Endodermal cell (in vitro differentiated cells): ENCODE measurements at regions not wholly inside any gene's neighbourhood (a gene's known extent, or its start where the extent isn't known, plus 50 kb on each side); places are given as distances from the start of the nearest gene placed in this dataset.

Source experiments
- DNase-seq: peaks from one replicate; pipeline ENCODE4 v3.0.0-alpha.2; 2017
- H3K27ac ChIP-seq: 2 replicates; pipeline ENCODE4 v1.5.1; 2013; ENCODE audit warnings: mild to moderate bottlenecking, low read depth, low read length, moderate library complexity
- H3K27me3 ChIP-seq: 2 replicates; pipeline ENCODE4 v1.6.1; 2013; ENCODE audit warnings: mild to moderate bottlenecking, low read length, moderate library complexity; ENCODE audit not compliant: insufficient read depth, control insufficient read depth, poor library complexity, severe bottlenecking
- H3K36me3 ChIP-seq: 2 replicates; pipeline ENCODE4 v1.7.0; 2013; ENCODE audit warnings: mild to moderate bottlenecking, low read length, moderate library complexity; ENCODE audit not compliant: control insufficient read depth, insufficient read depth
- H3K4me1 ChIP-seq: one replicate; pipeline ENCODE4 v1.7.0; 2013; ENCODE audit warnings: low read length; ENCODE audit not compliant: control insufficient read depth, insufficient read depth
- H3K4me3 ChIP-seq: 2 replicates; pipeline ENCODE4 v1.5.1; 2013; ENCODE audit warnings: mild to moderate bottlenecking, low read length, moderate library complexity
- H3K9ac ChIP-seq: 2 replicates; pipeline ENCODE4 v1.6.1; 2013; ENCODE audit warnings: mild to moderate bottlenecking, low read length, moderate library complexity; ENCODE audit not compliant: poor library complexity, severe bottlenecking; ENCODE audit errors: extremely low read depth
- H3K9me3 ChIP-seq: 2 replicates; pipeline ENCODE4 v1.6.1; 2013; ENCODE audit warnings: mild to moderate bottlenecking, low read length, moderate library complexity; ENCODE audit not compliant: control insufficient read depth
- H3K27ac Mint-ChIP-seq: 2 replicates; pipeline ENCODE4 v1.8.0; 2020; ENCODE audit warnings: mixed read lengths
- H3K27me3 Mint-ChIP-seq: 2 replicates; pipeline ENCODE4 v1.8.0; 2021; ENCODE audit warnings: mild to moderate bottlenecking, mixed read lengths; ENCODE audit not compliant: insufficient read depth
- H3K36me3 Mint-ChIP-seq: 2 replicates; pipeline ENCODE4 v1.8.0; 2020; ENCODE audit warnings: low read depth, mixed read lengths
- H3K4me1 Mint-ChIP-seq: 2 replicates; pipeline ENCODE4 v1.8.0; 2020; ENCODE audit warnings: mixed read lengths
- H3K4me3 Mint-ChIP-seq: 2 replicates; pipeline ENCODE4 v1.8.0; 2020; ENCODE audit warnings: mild to moderate bottlenecking, moderate library complexity, mixed read lengths
- H3K9me3 Mint-ChIP-seq: 2 replicates; pipeline ENCODE4 v1.8.0; 2020; ENCODE audit warnings: mild to moderate bottlenecking, mixed read lengths
- WGBS, 2 experiments: methylation state at CpG; one replicate each; pipeline versions ENCODE4 v1.1.5 to v1.1.7; 2013; ENCODE audit warnings: missing lambda C conversion rate in 2 of 2, mixed read lengths in 1 of 2; ENCODE audit not compliant: insufficient coverage in 1 of 2, insufficient read length in 1 of 2; 5-methylcytosine and 5-hydroxymethylcytosine counted together
- TF ChIP-seq, protein P1 (sequence below): fragments of 200-600 bp; sonication (generic); conservative IDR thresholded peaks from 2 replicates; pipeline ENCODE4 v1.5.0; 2021; ENCODE audit warnings: antibody characterized with exemption, mild to moderate bottlenecking

DNA sequence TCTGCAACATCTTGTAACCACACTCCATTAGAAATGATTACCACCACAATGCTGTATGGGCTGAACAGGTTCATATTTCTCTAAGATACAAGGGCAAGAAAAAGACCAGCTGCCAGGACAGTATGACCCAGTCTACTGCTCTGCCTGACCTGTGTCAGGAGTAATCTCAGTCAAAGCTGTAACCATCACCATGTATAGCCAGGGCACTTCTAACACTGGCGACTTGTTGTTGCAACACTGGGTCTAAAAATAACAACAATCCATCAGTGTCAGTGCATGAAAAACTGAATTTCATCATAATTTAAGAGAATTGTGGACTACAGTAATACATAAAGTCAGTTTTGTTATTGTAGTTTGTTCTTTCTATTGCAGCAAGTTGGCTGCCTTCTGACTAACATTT lies 738.6 kb upstream of the ADGRB3 start:
- Histone ChIP-seq H3K36me3 (no peaks in the 10 kb centered on the region), H3K9me3 (peaks cover 7% of the 10 kb centered on the region), H3K4me3 (no peak overlapping the region), H3K27ac (no peak overlapping the region), H3K4me1 (no peaks in the 10 kb centered on the region), H3K27me3 (no peaks in the 10 kb centered on the region), H3K9ac (no peak overlapping the region)
- Mint-ChIP-seq H3K36me3 (no peaks in the 10 kb centered on the region), H3K4me1 (peaks cover 8% of the 10 kb centered on the region), H3K4me3 (no peak overlapping the region), H3K9me3 (peaks cover 9% of the 10 kb centered on the region), H3K27ac (no peak overlapping the region), H3K27me3 (no peaks in the 10 kb centered on the region)
- DNase-seq: no peak
- TF ChIP-seq, protein P1, sequence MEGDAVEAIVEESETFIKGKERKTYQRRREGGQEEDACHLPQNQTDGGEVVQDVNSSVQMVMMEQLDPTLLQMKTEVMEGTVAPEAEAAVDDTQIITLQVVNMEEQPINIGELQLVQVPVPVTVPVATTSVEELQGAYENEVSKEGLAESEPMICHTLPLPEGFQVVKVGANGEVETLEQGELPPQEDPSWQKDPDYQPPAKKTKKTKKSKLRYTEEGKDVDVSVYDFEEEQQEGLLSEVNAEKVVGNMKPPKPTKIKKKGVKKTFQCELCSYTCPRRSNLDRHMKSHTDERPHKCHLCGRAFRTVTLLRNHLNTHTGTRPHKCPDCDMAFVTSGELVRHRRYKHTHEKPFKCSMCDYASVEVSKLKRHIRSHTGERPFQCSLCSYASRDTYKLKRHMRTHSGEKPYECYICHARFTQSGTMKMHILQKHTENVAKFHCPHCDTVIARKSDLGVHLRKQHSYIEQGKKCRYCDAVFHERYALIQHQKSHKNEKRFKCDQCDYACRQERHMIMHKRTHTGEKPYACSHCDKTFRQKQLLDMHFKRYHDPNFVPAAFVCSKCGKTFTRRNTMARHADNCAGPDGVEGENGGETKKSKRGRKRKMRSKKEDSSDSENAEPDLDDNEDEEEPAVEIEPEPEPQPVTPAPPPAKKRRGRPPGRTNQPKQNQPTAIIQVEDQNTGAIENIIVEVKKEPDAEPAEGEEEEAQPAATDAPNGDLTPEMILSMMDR: no peak
- 50% methylated on average over 1 of the region's 1 CpG for WGBS, 2 experiments

DNA sequence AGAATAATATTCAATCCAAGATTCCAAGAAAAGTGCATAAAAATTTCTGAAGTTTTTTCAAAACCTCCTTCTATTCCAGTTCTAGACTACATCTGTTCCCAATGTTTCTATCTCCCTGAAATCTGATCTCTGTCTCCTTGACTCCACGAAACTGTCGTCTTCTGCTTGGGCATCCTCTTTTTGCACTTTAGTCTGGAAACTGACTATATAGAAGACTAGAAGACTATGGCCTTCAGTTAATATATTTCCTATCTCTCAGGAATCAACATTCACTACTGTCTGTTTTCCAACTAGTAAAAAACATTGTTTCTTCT lies 745.4 kb upstream of the ADGRB3 start:
- no peaks in the 10 kb centered on the region for H3K27me3 Mint-ChIP-seq

DNA sequence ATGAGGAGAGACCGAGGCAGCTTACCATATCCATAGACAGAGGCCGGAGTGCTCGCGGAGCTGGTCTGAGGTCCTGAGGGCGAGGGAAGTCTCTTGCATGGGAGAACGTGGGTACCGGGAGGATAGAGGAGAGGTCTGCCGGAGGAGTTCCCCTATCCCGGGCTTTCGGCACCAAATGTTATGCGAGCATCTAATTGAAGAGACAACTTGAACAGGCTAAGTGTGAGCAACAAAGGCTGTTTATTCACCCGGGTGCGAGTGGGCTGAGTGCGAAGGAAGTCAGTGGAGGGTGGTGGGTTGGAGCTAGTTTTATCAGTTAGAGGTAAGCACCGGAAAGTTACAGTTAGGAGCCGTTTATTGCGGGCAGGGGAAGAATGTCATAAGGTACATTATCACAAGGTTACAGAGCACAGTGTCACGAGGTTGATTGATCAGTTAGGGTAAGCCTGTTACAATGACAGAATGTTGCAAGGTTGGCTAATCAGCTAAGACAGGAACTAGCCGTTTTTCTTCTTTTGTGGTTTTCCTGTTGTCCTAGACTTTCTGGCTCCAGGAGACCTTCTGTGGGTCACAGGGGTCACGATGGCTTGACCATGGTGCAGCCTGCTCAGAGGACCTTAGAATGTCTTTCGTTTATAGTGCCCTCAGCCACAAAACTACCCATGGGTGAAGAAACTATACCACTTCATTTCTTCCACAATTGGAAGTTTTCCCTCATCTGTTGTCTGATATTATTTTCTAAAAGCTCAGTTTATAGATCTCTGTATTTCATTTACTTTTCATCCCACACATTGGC lies 746.0 kb upstream of the ADGRB3 start:
- no peak for DNase-seq
- Histone ChIP-seq H3K4me3 (no peak overlapping the region), H3K4me1 (no peaks in the 10 kb centered on the region), H3K9ac (no peak overlapping the region), H3K36me3 (no peaks in the 10 kb centered on the region), H3K27me3 (no peaks in the 10 kb centered on the region), H3K27ac (no peak overlapping the region), H3K9me3 (no peaks in the 10 kb centered on the region)
- no peaks in the 10 kb centered on the region for H3K36me3 Mint-ChIP-seq
- TF ChIP-seq, protein P1: no peak
- no peaks in the 10 kb centered on the region for H3K27me3 Mint-ChIP-seq
- H3K4me3 Mint-ChIP-seq: no peak overlapping the region
- H3K4me1 Mint-ChIP-seq: no peaks in the 10 kb centered on the region
- peaks cover 11% of the 10 kb centered on the region for H3K9me3 Mint-ChIP-seq
- WGBS, 2 experiments: 94 to 97% methylated on average over 18 to 21 of the region's 21 CpGs
- H3K27ac Mint-ChIP-seq: no peak overlapping the region

More for the DNA sequence above, 745.4 kb upstream of the ADGRB3 start:
- Mint-ChIP-seq H3K36me3 (no peaks in the 10 kb centered on the region), H3K4me1 (no peaks in the 10 kb centered on the region), H3K4me3 (no peak overlapping the region), H3K9me3 (peaks cover 11% of the 10 kb centered on the region), H3K27ac (no peak overlapping the region)
- H3K27me3 ChIP-seq: no peaks in the 10 kb centered on the region
- no peaks in the 10 kb centered on the region for H3K4me1 ChIP-seq
- no peak overlapping the region for H3K9ac ChIP-seq
- H3K9me3 ChIP-seq: no peaks in the 10 kb centered on the region
- no peak for DNase-seq
- H3K4me3 ChIP-seq: no peak overlapping the region
- WGBS, 2 experiments: 88% methylated on average over 2 of the region's 2 CpGs; no CpG with 5 or more reads in 1 of the 2 experiments
- TF ChIP-seq, protein P1: no peak
- no peaks in the 10 kb centered on the region for H3K36me3 ChIP-seq
- H3K27ac ChIP-seq: no peak overlapping the region
